Midbrain (tissue), 1 donor: ENCODE measurements at regions not wholly inside any gene's neighbourhood (a gene's known extent, or its start where the extent isn't known, plus 50 kb on each side); places are given as distances from the start of the nearest gene placed in this dataset.
"Not testable (repeated sequence)": the region's sequence is repeated elsewhere in the genome, so short reads cannot be mapped to it uniquely, and the experiment has no call there.

Source experiments
- DNase-seq: peaks from one replicate; lab custom pipeline; 2025; lab: John Stamatoyannopoulos, UW

DNA sequence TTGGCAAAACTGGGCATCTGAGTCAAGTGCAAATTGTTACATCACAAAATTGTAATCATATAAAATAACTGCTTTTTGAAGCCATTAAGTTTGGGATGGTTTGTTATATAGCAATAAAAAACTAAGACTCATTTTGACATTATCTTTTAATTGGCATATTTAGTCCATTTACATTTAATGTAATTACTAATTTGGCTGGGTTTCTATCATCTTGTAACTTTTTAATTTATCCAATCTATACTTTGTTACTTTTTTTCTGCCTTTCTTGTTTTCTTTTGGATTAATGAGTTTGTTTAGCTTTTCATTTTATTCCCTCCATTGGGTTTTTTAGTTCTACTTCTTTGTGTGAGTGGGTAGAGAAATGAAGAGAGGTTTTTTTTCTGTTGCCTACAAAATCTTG, 76.3 kb downstream of the DRAM2 start:
- no peak for DNase-seq

DNA sequence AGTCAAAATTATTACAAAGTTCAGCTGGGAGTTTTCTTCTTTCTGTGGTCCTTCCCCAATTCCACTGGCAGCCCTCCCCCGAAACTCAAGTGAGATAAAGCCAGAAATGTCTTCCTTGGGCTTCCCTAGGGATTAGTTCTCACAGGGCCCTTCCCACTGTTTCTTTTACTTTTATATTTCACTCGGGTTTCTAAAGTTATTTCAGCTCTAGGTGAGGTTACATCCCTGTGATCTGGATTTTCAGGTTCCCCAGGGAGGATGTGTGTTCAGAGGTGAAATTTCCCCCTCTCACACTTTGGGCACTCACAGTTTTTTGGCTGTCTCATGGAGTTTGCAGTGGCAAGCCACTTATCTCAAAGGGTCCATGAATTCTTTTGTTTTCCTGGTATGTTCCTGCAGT, 77.3 kb downstream of the DRAM2 start:
- DNase-seq, result no peak

- no peak for DNase-seq
Measured at GRCh38 chr1:111062081-111062480, 77.8 kb downstream of the DRAM2 start.

DNA sequence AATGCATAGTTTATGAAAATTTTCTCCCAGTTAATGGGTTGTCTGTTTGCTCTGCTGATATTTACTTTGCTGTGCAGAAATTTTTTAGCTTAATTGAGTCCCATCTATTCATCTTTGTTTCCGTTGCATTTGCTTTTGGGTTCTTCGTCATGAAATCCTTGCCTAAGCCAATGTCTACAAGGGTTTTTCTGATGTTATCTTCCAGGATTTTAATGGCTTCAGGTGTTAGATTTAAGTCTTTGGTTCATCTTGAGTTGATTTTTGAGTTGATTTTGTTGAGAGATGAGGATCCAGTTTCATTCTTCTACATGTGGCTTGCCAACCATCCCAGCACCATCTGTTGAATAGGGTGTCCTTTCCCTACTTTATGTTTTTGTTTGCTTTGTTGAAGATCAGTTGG, 85.2 kb downstream of the DRAM2 start:
- no peak for DNase-seq

- no peak for DNase-seq
Measured at GRCh38 chr1:111052246-111052645, 87.6 kb downstream of the DRAM2 start.

GRCh38 chr1:111048253-111048652, 84.5 kb upstream of the LRIF1 start:
- not testable (repeated sequence) for DNase-seq

- no peak for DNase-seq
Measured at GRCh38 chr1:111045033-111045722, 81.5 kb upstream of the LRIF1 start.

GRCh38 chr1:111032295-111032897, 68.7 kb upstream of the LRIF1 start:
- DNase-seq, result peak; percentile 33

DNA sequence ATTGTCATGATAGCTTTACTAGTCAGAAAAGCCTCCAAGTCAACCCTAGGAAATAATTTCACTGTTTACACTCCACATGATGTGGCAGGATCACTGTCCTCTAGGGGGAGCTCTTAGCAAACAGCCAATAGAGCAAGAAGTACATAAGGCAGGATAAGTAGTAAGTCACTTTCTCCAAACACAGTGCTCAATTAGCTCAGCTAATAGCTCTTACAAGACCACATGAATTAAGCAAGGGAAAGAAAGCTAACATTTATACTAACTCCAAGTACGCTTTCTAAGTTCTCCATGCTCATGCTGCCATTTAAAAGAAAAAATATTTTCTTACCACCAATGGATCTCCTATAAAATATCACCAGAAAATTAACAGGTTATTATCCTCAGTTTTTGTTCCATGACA, 66.9 kb upstream of the LRIF1 start:
- DNase-seq, result peak; percentile 2

- DNase-seq, result no peak
Measured at GRCh38 chr1:111025109-111025508, 61.4 kb upstream of the LRIF1 start.

- DNase-seq, result no peak
Measured at GRCh38 chr1:111015222-111015621, 51.5 kb upstream of the LRIF1 start.
